HAP-1 (cell line): ENCODE measurements at regions not wholly inside any gene's neighbourhood (a gene's known extent, or its start where the extent isn't known, plus 50 kb on each side); places are given as distances from the start of the nearest gene placed in this dataset.

Experiments
- DNase-seq, 2 experiments: peaks; one replicate each; pipeline ENCODE4 v3.0.0-alpha.2; 2016 to 2020; ENCODE audit warnings: low spot score in 2 of 2
- H3K27me3 ChIP-seq: fragments of 250-450 bp; sonication (Bioruptor Pico); 2 replicates; pipeline ENCODE4 v1.5.1; 2020; ENCODE audit warnings: low read depth, mild to moderate bottlenecking, moderate library complexity
- H3K36me3 ChIP-seq: fragments of 250-450 bp; sonication (Bioruptor Pico); replicated peaks from 2 replicates; pipeline ENCODE4 v1.5.1; 2020; ENCODE audit warnings: mild to moderate bottlenecking
- H3K4me1 ChIP-seq: fragments of 250-450 bp; sonication (Bioruptor Pico); 2 replicates; pipeline ENCODE4 v1.5.1; 2020; ENCODE audit warnings: mild to moderate bottlenecking
- H3K4me3 ChIP-seq: fragments of 250-450 bp; sonication (Bioruptor Pico); 2 replicates; pipeline ENCODE4 v1.5.1; 2020; ENCODE audit warnings: mild to moderate bottlenecking, moderate library complexity
- H3K9me3 ChIP-seq: fragments of 250-450 bp; sonication (Bioruptor Pico); 2 replicates; pipeline ENCODE4 v1.5.1; 2020; ENCODE audit warnings: mild to moderate bottlenecking, moderate library complexity
- in situ Hi-C: fragments of 300-500 bp; cut with MboI; formaldehyde crosslinking; loops from 3 replicates; pipeline ENCODE4 v1.14.3; 2020; ENCODE audit warnings: low sequenced_read_pairs, inconsistent platforms, mixed read lengths

DNA sequence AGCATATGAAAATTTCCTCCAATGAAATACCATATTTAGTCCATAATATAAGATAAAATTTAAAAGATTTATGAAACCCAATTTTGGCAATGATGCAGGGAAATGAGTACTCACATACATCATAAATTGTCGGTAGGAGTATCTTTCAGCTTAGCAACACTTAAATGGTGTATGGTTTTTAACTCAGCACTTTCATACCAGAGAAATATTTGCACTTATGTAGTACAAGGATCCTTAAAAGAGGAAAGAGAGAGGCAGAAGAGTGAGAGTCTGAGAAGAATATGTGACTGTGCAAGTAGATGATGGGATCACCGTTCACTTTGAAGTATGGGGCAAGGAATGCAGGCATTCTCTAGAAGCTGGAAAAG, 379.3 kb upstream of the DCN start:
- Histone ChIP-seq H3K36me3 (no peaks in the 10 kb centered on the region), H3K4me1 (no peaks in the 10 kb centered on the region), H3K4me3 (no peak overlapping the region), H3K27me3 (no peaks in the 10 kb centered on the region), H3K9me3 (no peaks in the 10 kb centered on the region)
- in situ Hi-C loops, result no loop called here
- DNase-seq, result no peak

DNA sequence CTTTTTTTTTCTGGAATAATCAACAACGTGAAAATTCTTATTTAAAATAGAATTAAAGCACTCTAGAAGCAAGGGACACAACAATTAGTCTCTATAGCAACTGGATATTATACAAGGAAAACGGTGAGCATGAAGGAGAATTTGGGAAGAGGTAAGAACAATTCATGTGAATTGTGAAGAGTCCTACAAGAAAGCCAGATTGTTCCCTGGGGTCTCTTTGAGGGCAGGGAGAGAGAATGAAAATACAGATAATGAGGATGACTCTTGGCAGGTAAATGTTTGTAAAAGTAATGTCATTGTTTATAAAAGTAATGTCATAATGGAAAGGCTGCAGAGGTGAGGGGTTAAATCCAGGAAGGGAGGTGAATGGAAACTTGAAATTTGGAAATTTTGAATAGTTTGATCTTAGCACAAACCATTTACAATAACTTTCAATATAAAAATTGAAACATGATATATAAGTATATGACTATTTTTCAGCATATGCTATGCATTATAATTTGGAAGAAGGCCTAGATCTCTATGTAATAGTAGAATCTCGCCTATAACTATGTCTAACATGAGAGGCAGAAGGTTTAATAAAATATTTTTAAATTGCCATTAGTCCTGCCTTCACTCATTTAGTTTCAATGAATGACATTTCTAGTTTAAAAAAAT, 378.8 kb upstream of the DCN start:
- H3K36me3 ChIP-seq, result no peaks in the 10 kb centered on the region
- H3K9me3 ChIP-seq, result no peaks in the 10 kb centered on the region
- H3K4me3 ChIP-seq, result no peak overlapping the region
- DNase-seq, result no peak
- in situ Hi-C loops, result no loop called here
- H3K27me3 ChIP-seq, result no peaks in the 10 kb centered on the region
- no peaks in the 10 kb centered on the region for H3K4me1 ChIP-seq

DNA sequence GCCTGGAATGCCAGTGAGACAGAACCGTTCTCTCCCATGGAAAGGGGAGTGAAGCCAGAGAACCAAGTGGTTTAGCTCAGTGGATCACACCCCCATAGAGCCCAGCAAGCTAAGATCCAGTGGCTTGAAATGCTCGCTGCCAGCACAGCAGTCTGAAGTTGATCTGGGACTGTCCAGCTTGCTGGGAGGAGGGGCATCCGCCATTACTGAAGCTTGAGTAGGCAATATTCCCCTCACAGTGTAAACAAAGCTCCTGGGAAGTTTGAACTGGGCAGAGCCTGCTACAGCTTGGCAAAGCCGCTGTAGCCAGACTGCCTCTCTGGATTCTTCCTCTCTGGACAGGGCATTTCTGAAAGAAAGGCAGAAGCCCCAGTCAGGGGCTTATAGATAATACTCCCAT, 374.3 kb upstream of the DCN start:
- Histone ChIP-seq H3K4me1 (no peaks in the 10 kb centered on the region), H3K27me3 (no peaks in the 10 kb centered on the region), H3K36me3 (no peaks in the 10 kb centered on the region), H3K9me3 (no peaks in the 10 kb centered on the region), H3K4me3 (no peak overlapping the region)
- in situ Hi-C loops, result no loop called here
- DNase-seq, result no peak

GRCh38 chr12:91555436-91556415, 373.1 kb upstream of the DCN start:
- H3K4me3 ChIP-seq, result no peak overlapping the region
- in situ Hi-C loops, result no loop called here
- no peaks in the 10 kb centered on the region for H3K4me1 ChIP-seq
- no peaks in the 10 kb centered on the region for H3K36me3 ChIP-seq
- H3K9me3 ChIP-seq, result no peaks in the 10 kb centered on the region
- H3K27me3 ChIP-seq, result no peaks in the 10 kb centered on the region
- no peak for DNase-seq

DNA sequence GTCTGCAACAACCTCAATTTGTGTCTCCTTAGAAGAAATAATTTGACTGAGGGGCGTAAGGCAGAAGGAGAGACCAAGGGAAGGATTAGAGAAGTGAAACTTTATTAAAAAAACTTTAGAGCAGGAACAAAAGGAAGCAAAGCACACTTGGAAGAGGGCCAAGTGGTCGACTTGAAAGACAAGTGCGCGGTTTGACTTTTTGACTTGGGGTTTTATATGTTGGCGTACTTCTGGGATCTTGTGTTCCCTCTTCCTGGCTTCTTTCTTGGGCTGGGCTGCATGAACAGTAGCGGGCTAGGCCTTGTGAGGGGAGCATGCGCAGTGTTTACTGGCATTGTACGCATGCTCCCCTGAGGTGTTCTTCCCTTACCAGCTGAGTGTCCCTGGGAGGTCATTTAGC, 369.3 kb upstream of the DCN start:
- in situ Hi-C loops, result no loop called here
- H3K36me3 ChIP-seq, result no peaks in the 10 kb centered on the region
- no peaks in the 10 kb centered on the region for H3K4me1 ChIP-seq
- no peak for DNase-seq
- H3K9me3 ChIP-seq, result no peaks in the 10 kb centered on the region
- H3K27me3 ChIP-seq, result no peaks in the 10 kb centered on the region
- no peak overlapping the region for H3K4me3 ChIP-seq

GRCh38 chr12:91551242-91551641, 368.6 kb upstream of the DCN start:
- Histone ChIP-seq H3K27me3 (no peaks in the 10 kb centered on the region), H3K36me3 (no peaks in the 10 kb centered on the region), H3K9me3 (no peaks in the 10 kb centered on the region), H3K4me3 (no peak overlapping the region), H3K4me1 (no peaks in the 10 kb centered on the region)
- in situ Hi-C loops, result no loop called here
- no peak for DNase-seq

DNA sequence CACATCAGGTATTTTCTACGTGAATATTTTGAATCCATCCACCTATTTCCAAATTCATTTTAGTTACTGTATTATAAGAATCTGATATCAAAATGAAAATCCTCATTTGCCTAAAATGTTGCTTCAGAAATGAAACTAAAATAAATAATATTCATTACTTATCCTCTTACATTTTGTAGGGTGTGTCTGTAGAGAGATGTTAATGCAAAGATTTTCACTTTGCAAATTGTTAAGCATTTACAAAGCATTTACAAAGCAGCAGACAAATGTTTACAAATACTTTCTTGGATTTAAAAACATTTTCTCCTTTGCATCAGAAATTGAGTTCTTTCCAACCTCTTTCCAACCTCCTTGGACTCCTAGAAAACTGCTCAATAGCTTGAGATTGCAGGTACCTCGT, 360.0 kb upstream of the DCN start:
- H3K9me3 ChIP-seq, result no peaks in the 10 kb centered on the region
- H3K4me1 ChIP-seq, result no peaks in the 10 kb centered on the region
- H3K27me3 ChIP-seq, result no peaks in the 10 kb centered on the region
- in situ Hi-C loops, result no loop called here
- no peaks in the 10 kb centered on the region for H3K36me3 ChIP-seq
- no peak overlapping the region for H3K4me3 ChIP-seq
- DNase-seq, result no peak

GRCh38 chr12:91542067-91542466, 359.4 kb upstream of the DCN start:
- H3K4me1 ChIP-seq, result no peaks in the 10 kb centered on the region
- in situ Hi-C loops, result no loop called here
- H3K9me3 ChIP-seq, result no peaks in the 10 kb centered on the region
- H3K4me3 ChIP-seq, result no peak overlapping the region
- no peaks in the 10 kb centered on the region for H3K36me3 ChIP-seq
- no peak for DNase-seq
- no peaks in the 10 kb centered on the region for H3K27me3 ChIP-seq

DNA sequence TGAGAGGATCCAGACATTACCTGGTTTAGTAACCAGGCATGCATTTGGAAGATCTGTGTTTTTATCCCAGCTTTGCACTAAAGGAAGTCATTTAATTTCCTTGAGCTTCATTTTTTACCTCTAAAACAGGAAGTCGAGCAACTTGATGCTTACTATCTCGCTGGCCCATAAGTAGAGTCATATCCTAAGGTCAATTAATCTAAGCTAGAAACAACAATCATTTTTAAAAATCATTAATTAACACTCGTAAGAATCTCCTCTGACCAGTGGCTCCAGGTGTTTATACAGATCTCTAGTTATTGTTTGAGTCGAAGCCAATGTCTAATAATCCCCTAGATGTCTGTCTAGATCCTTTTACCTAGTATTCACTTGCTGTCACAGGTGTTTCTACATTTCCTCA, 355.8 kb upstream of the DCN start:
- Histone ChIP-seq H3K4me3 (no peak overlapping the region), H3K36me3 (no peaks in the 10 kb centered on the region), H3K27me3 (no peaks in the 10 kb centered on the region), H3K9me3 (no peaks in the 10 kb centered on the region; the same call in none of the 2 replicates), H3K4me1 (no peaks in the 10 kb centered on the region)
- in situ Hi-C loops, result no loop called here
- DNase-seq, result no peak

DNA sequence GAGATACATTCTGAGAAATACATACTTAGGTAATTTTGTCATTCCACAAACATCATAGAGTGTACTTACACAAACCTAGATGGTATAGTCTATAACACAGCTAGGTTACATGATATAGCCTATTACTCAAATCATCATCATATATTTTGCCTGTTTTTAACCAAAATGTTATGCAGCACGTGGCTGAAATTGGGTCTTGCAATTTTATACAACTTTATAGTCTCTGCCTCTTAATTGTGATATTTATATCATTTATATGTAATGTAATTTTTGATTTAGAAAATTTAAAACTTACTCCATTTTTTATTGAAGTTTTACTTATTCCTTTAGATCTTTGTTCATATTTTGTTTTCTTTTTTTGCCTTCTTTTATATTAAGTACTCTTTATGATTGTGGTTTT, 350.7 kb upstream of the DCN start:
- no peaks in the 10 kb centered on the region for H3K36me3 ChIP-seq
- in situ Hi-C loops, result no loop called here
- H3K27me3 ChIP-seq, result no peaks in the 10 kb centered on the region
- no peaks in the 10 kb centered on the region; the same call in none of the 2 replicates for H3K9me3 ChIP-seq
- H3K4me3 ChIP-seq, result no peak overlapping the region
- no peaks in the 10 kb centered on the region for H3K4me1 ChIP-seq
- no peak for DNase-seq

DNA sequence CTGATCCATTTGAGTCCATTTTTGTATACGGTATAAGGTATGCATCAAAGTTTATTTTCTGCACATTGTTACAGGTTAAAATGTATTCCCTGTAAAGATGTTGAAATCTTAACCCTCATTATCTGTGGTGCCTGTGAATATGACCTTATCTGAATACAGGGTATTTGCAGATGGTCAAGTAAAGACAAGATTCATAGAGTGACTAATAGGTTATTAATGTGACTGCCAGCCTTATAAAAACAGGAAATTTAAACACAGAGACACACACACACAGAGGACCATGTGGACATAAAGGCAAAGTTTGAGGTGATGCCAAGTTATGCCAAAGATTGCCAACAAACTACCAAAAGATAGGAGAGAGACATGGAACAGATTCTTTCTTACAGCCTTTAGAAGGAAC, 347.2 kb upstream of the DCN start:
- no peaks in the 10 kb centered on the region; the same call in 1 of the 2 replicates for H3K9me3 ChIP-seq
- no peak overlapping the region for H3K4me3 ChIP-seq
- H3K4me1 ChIP-seq, result no peaks in the 10 kb centered on the region
- no peaks in the 10 kb centered on the region for H3K27me3 ChIP-seq
- in situ Hi-C loops, result no loop called here
- no peaks in the 10 kb centered on the region for H3K36me3 ChIP-seq
- no peak for DNase-seq

DNA sequence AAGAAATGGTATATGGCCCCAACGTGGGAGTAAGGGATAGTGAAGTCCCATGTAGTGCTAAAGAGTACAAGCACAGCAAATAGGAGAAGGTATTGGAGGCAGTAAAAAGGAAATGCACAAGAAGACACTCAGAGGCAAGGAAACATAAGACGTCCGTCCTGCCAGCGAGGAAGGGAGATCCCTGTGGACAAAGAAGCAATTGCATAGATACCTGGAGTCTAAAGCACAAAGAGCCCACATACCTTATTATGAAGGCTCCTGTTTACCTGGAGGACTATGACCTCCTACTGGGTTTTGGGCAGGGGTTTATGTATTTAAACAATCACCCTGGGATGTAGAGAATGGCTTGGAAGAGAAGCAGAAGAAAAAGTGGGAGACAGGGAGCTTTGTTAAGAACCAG, 341.2 kb upstream of the DCN start:
- Histone ChIP-seq H3K4me1 (no peaks in the 10 kb centered on the region), H3K27me3 (no peaks in the 10 kb centered on the region), H3K4me3 (no peak overlapping the region), H3K9me3 (no peaks in the 10 kb centered on the region), H3K36me3 (no peaks in the 10 kb centered on the region)
- DNase-seq, result no peak
- in situ Hi-C loops, result no loop called here

DNA sequence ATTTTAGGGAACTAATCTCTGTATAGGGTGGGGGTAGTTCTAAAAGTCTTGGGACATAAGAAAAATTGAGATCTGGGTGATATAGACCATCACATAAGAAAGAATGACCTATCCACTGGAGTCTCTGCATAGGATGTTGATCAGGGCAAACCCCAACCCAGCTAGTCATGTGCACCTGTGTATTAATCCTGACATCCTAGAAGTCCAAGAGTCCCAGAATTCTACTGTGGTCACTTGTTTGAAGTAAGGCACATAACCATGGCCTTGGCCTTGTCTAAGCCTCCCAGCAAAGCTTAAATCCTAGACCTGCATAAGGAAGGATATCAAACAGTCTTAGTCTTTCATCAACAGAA, 334.1 kb upstream of the DCN start:
- Histone ChIP-seq H3K27me3 (no peaks in the 10 kb centered on the region), H3K36me3 (no peaks in the 10 kb centered on the region), H3K4me3 (no peak overlapping the region), H3K9me3 (no peaks in the 10 kb centered on the region), H3K4me1 (no peaks in the 10 kb centered on the region)
- in situ Hi-C loops, result no loop called here
- no peak for DNase-seq

DNA sequence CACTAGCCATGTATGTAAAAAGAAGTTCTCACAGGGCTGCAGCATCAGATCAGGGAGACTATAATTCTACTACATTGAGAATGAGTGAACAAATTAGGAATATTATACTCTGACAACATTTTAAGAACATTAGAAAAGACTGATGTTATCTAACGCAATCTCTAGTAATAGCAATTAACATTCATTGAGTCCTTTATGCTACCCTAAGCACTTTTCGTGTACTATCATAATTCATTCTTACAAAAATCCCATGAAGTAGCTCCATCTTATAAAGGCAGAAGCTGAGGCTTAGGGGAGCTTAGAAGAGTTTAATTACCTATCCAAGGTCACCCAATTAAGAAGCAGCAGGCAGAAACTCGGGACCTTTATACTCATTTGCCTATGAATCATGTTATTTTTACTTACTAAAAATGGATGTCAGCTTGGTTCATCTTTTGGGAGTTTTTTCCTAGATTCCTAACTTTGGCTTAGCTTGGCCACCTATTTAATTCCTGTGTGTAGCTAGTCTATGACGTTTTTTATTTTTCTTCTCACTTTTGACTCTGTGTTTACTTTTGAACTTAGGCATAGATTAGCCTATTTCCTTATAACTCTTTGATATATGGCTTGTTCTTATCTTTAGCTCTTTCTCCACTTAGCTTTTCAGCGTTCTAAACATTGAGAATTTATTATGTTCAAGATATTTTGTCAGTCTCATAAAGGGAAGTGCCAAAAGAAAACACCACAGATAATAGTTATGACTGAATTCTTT, 333.5 kb upstream of the DCN start:
- DNase-seq, result no peak
- Histone ChIP-seq H3K9me3 (no peaks in the 10 kb centered on the region), H3K4me3 (no peak overlapping the region), H3K27me3 (no peaks in the 10 kb centered on the region), H3K4me1 (no peaks in the 10 kb centered on the region), H3K36me3 (no peaks in the 10 kb centered on the region)
- in situ Hi-C loops, result no loop called here
